Testis (tissue), 2 donors: ENCODE measurements at regions not wholly inside any gene's neighbourhood (a gene's known extent, or its start where the extent isn't known, plus 50 kb on each side); places are given as distances from the start of the nearest gene placed in this dataset.

Experiments used
- DNase-seq: peaks from one replicate; pipeline ENCODE4 v3.0.0-alpha.2; 2019
- H3K27ac ChIP-seq, 2 donors: fragments of 200-600 bp; sonication (generic); one replicate each; pipeline ENCODE4 v1.5.1; 2019
- H3K27me3 ChIP-seq: fragments of 200-600 bp; sonication (generic); one replicate; pipeline ENCODE4 v1.5.1; 2019
- H3K36me3 ChIP-seq: fragments of 200-600 bp; sonication (generic); one replicate; pipeline ENCODE4 v1.5.1; 2017; ENCODE audit warnings: low read depth; ENCODE audit errors: missing control alignments
- H3K4me1 ChIP-seq: fragments of 200-600 bp; sonication (generic); one replicate; pipeline ENCODE4 v1.5.1; 2019
- H3K4me3 ChIP-seq, 2 donors: fragments of 200-600 bp; sonication (generic); one replicate each; pipeline ENCODE4 v1.5.1; 2017 to 2019
- H3K9me3 ChIP-seq: fragments of 200-600 bp; sonication (generic); one replicate; pipeline ENCODE4 v1.5.1; 2017
- POLR2A ChIP-seq: fragments of 450-650 bp; IDR thresholded peaks from one replicate; pipeline ENCODE4 v1.6.1; 2017; ENCODE audit warnings: antibody characterized with exemption, mild to moderate bottlenecking, moderate library complexity
- WGBS, 2 donors: methylation state at CpG; one replicate each; pipeline ENCODE4 v1.1.5; 2018; 5-methylcytosine and 5-hydroxymethylcytosine counted together
- intact Hi-C: fragments of 100-400 bp; cut with DNase I; formaldehyde crosslinking; loops from one replicate; pipeline ENCODE4 v1.15.1; 2023; ENCODE audit warnings: low total_unique reads
- small RNA-seq, 2 donors: library from RNA; depleted of rRNA; stranded (forward); fragments of <200 nt; gene quantifications; one replicate each; pipeline ENCODE3, GENCODE V24; 2016
- TF ChIP-seq, protein P1 (sequence below), 3 experiments: fragments of 450-650 bp in 2 of 3; fragments of 200-600 bp in 1 of 3; sonication (generic) in 1 of 3; IDR thresholded peaks; one replicate each; pipeline ENCODE4 v1.5.1; 2016 to 2019; ENCODE audit warnings: antibody characterized with exemption in 3 of 3, mild to moderate bottlenecking in 2 of 3, moderate library complexity in 1 of 3

GRCh38 chr4:87745064-87745807, 54.1 kb upstream of the IBSP start:
- 55 to 74% methylated on average over 2 to 5 of the region's 5 CpGs for WGBS, 2 donors
- Histone ChIP-seq H3K4me1 (no peaks in the 10 kb centered on the region), H3K36me3 (no peaks in the 10 kb centered on the region), H3K27ac (no peak overlapping the region), H3K4me3 (no peak overlapping the region), H3K27me3 (no peaks in the 10 kb centered on the region), H3K9me3 (no peaks in the 10 kb centered on the region)
- TF ChIP-seq POLR2A, result no peak
- TF ChIP-seq, protein P1, sequence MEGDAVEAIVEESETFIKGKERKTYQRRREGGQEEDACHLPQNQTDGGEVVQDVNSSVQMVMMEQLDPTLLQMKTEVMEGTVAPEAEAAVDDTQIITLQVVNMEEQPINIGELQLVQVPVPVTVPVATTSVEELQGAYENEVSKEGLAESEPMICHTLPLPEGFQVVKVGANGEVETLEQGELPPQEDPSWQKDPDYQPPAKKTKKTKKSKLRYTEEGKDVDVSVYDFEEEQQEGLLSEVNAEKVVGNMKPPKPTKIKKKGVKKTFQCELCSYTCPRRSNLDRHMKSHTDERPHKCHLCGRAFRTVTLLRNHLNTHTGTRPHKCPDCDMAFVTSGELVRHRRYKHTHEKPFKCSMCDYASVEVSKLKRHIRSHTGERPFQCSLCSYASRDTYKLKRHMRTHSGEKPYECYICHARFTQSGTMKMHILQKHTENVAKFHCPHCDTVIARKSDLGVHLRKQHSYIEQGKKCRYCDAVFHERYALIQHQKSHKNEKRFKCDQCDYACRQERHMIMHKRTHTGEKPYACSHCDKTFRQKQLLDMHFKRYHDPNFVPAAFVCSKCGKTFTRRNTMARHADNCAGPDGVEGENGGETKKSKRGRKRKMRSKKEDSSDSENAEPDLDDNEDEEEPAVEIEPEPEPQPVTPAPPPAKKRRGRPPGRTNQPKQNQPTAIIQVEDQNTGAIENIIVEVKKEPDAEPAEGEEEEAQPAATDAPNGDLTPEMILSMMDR (IDR thresholded peaks at IDR 0.05), result no peak
- DNase-seq, result no peak
- intact Hi-C loops, result no loop called here

- no peaks in the 10 kb centered on the region for H3K9me3 ChIP-seq
- no peaks in the 10 kb centered on the region for H3K27me3 ChIP-seq
- 96% methylated on average over 5 of the region's 5 CpGs; no CpG with 5 or more reads in 1 of the 2 donors for WGBS, 2 donors
- no peaks in the 10 kb centered on the region for H3K4me1 ChIP-seq
- intact Hi-C loops, result no loop called here
- DNase-seq, result no peak
- no peak overlapping the region for H3K27ac ChIP-seq
- no peaks in the 10 kb centered on the region for H3K36me3 ChIP-seq
- H3K4me3 ChIP-seq, result no peak overlapping the region
- no peak for TF ChIP-seq POLR2A
- TF ChIP-seq, protein P1 (IDR thresholded peaks at IDR 0.05), result no peak
These were observed 53.4 kb upstream of the IBSP start for GRCh38 chr4:87746001-87746400.

Small RNAs in the stretch of these regions (small RNA-seq; reads per million reads assigned to genes)
- 0 reads per million in 2 donors for gene RF00019
